RWPE2 (cell line): ENCODE measurements at regions not wholly inside any gene's neighbourhood (a gene's known extent, or its start where the extent isn't known, plus 50 kb on each side); places are given as distances from the start of the nearest gene placed in this dataset.

Experiments
- ATAC-seq: fragments of 200-7000 bp; cut with Tn5 transposase; 3 replicates; pipeline ENCODE4 v1.9.1; 2021; ENCODE audit warnings: low read depth
- DNase-seq: peaks from one replicate; pipeline ENCODE4 v3.0.0-alpha.2; 2020; ENCODE audit warnings: low spot score
- H3K27ac ChIP-seq: fragments of 450-650 bp; 2 replicates; pipeline ENCODE4 v1.5.1; 2017; ENCODE audit warnings: mild to moderate bottlenecking; ENCODE audit not compliant: poor library complexity, severe bottlenecking
- H3K27me3 ChIP-seq: fragments of 250-450 bp; sonication (Bioruptor Pico); 2 replicates; pipeline ENCODE4 v1.5.1; 2021; ENCODE audit warnings: mild to moderate bottlenecking, moderate library complexity; ENCODE audit not compliant: insufficient read depth, poor library complexity, severe bottlenecking
- H3K36me3 ChIP-seq: fragments of 250-450 bp; sonication (Bioruptor Pico); 2 replicates; pipeline ENCODE4 v1.5.1; 2020; ENCODE audit warnings: low read depth, mild to moderate bottlenecking, moderate library complexity
- H3K4me1 ChIP-seq: fragments of 250-450 bp; sonication (Bioruptor Pico); 2 replicates; pipeline ENCODE4 v1.5.1; 2021; ENCODE audit warnings: mild to moderate bottlenecking, moderate library complexity; ENCODE audit not compliant: insufficient read depth, poor library complexity, severe bottlenecking
- H3K4me3 ChIP-seq: fragments of 250-450 bp; sonication (Bioruptor Pico); 2 replicates; pipeline ENCODE4 v1.5.1; 2021; ENCODE audit warnings: mild to moderate bottlenecking, moderate library complexity; ENCODE audit not compliant: severe bottlenecking
- H3K9me3 ChIP-seq: fragments of 250-450 bp; sonication (Bioruptor Pico); 2 replicates; pipeline ENCODE4 v1.5.1; 2021; ENCODE audit warnings: mild to moderate bottlenecking, moderate library complexity; ENCODE audit not compliant: severe bottlenecking
- CTCF ChIP-seq: fragments of 450-650 bp; IDR thresholded peaks from one replicate; pipeline ENCODE4 v1.5.1; 2017; ENCODE audit warnings: mild to moderate bottlenecking, moderate library complexity; ENCODE audit not compliant: poor library complexity, severe bottlenecking

- H3K36me3 ChIP-seq = no peaks in the 10 kb centered on the region
- no peak for TF ChIP-seq CTCF
- DNase-seq (no peak), ATAC-seq (no peak)
- H3K4me1 ChIP-seq = no peaks in the 10 kb centered on the region
- no peak overlapping the region for H3K27ac ChIP-seq
- H3K4me3 ChIP-seq = no peak overlapping the region
- H3K27me3 ChIP-seq = no peaks in the 10 kb centered on the region
- peaks cover 6% of the 10 kb centered on the region for H3K9me3 ChIP-seq
Observed at GRCh38 chr9:95613670-95614069, 96.9 kb upstream of the PTCH1 start.

- no peak overlapping the region for H3K27ac ChIP-seq
- no peak overlapping the region for H3K4me3 ChIP-seq
- H3K36me3 ChIP-seq = no peaks in the 10 kb centered on the region
- DNase-seq = no peak
- H3K9me3 ChIP-seq = peaks cover 6% of the 10 kb centered on the region
- no peaks in the 10 kb centered on the region for H3K27me3 ChIP-seq
- TF ChIP-seq CTCF = no peak
- no peaks in the 10 kb centered on the region for H3K4me1 ChIP-seq
- ATAC-seq = no peak
Observed at GRCh38 chr9:95611354-95611753, 94.6 kb upstream of the PTCH1 start.

- ATAC-seq (no peak), DNase-seq (no peak)
- H3K27ac ChIP-seq = no peak overlapping the region
- H3K27me3 ChIP-seq = no peaks in the 10 kb centered on the region
- H3K4me1 ChIP-seq = no peaks in the 10 kb centered on the region
- peaks cover 6% of the 10 kb centered on the region for H3K9me3 ChIP-seq
- H3K4me3 ChIP-seq = no peak overlapping the region
- H3K36me3 ChIP-seq = no peaks in the 10 kb centered on the region
- TF ChIP-seq CTCF = no peak
Observed at GRCh38 chr9:95610006-95610785, 93.4 kb upstream of the PTCH1 start.

GRCh38 chr9:95609426-95609825, 92.7 kb upstream of the PTCH1 start:
- no peak for TF ChIP-seq CTCF
- DNase-seq = no peak
- H3K27ac ChIP-seq = no peak overlapping the region
- H3K36me3 ChIP-seq = no peaks in the 10 kb centered on the region
- H3K4me1 ChIP-seq = no peaks in the 10 kb centered on the region
- no peaks in the 10 kb centered on the region for H3K27me3 ChIP-seq
- no peak overlapping the region for H3K4me3 ChIP-seq
- H3K9me3 ChIP-seq = peaks cover 6% of the 10 kb centered on the region
- no peak for ATAC-seq

- ATAC-seq (no peak), DNase-seq (no peak)
- Histone ChIP-seq H3K4me1 (no peaks in the 10 kb centered on the region), H3K27me3 (no peaks in the 10 kb centered on the region), H3K36me3 (no peaks in the 10 kb centered on the region), H3K4me3 (no peak overlapping the region), H3K27ac (no peak overlapping the region), H3K9me3 (peaks cover 2% of the 10 kb centered on the region)
- no peak for TF ChIP-seq CTCF
Observed at GRCh38 chr9:95608341-95608740, 91.6 kb upstream of the PTCH1 start.
